ENCODE measurements at regions not wholly inside any gene's neighbourhood (a gene's known extent, or its start where the extent isn't known, plus 50 kb on each side); places are given as distances from the start of the nearest gene placed in this dataset.
A peak's percentile ranks its signal among the peaks of the same experiment; 100 is the strongest.
"Not testable (repeated sequence)": the region's sequence is repeated elsewhere in the genome, so short reads cannot be mapped to it uniquely, and the experiment has no call there.

DNA sequence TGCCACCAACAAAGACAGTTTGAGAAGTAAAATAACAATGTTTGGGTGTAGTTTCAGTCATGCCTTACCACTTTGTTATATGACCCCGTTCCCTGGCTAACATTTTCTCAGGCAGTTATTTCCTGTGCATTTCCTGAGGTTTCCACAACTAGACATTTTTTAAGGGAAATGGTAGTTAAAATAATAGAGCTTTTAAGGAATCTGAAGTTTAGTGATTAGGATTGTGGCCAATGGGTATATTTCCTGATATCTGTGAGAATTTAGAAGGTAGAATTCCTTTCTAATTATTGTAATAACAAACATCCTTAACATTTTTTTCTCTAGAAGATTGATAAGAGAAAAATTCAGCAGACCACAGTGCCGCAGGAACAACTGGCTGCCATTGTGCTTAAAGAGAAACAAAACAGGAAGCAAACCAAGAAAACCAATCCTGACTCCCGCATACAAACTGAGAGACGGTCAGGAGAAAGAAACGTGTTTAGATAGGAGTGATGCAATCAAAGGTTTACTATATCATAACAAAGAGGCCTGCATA, 193.6 kb downstream of the MBL2 start:
- H2BK15ac ChIP-seq (ENCODE audit: low read depth, poor library complexity, severe bottlenecking), result no peak overlapping the region
- no peak overlapping the region for H3K9ac ChIP-seq (ENCODE audit: low read length)
- no peak overlapping the region for H4K8ac ChIP-seq (ENCODE audit: low read length)
- DNase-seq, result peak; percentile 55
- no peak overlapping the region for H3K18ac ChIP-seq (ENCODE audit: low read depth in 1 of 2, low read length in 2 of 2)
- H3K4me2 ChIP-seq (ENCODE audit: low read length, poor library complexity, severe bottlenecking), result no peak overlapping the region
- no peak overlapping the region for H3K4ac ChIP-seq (ENCODE audit: low read depth in 1 of 2, low read length in 2 of 2)
- no peaks in the 10 kb centered on the region for H3K9me3 ChIP-seq (ENCODE audit: control insufficient read depth, low read length)
- H3K79me1 ChIP-seq (replicated peaks; ENCODE audit: low read length, poor library complexity, severe bottlenecking), result no peaks in the 10 kb centered on the region
- no peak overlapping the region for H2BK120ac ChIP-seq (ENCODE audit: low read depth, low read length)
- H3K14ac ChIP-seq (ENCODE audit: low read length in 2 of 2), result no peak overlapping the region
- no peak overlapping the region for H3K4me3 ChIP-seq (ENCODE audit: insufficient read depth in 1 of 2, low read depth in 1 of 2, low read length in 2 of 2)
- H2AFZ ChIP-seq (ENCODE audit: low read depth, low read length), result no peak overlapping the region
- H3K23ac ChIP-seq (ENCODE audit: low read length in 2 of 2), result no peak overlapping the region
- H4K91ac ChIP-seq (ENCODE audit: low read length), result no peak overlapping the region
- H2BK12ac ChIP-seq (ENCODE audit: low read length in 2 of 2), result no peak overlapping the region
- no peaks in the 10 kb centered on the region for H3K27me3 ChIP-seq (ENCODE audit: control insufficient read depth in 1 of 2, insufficient read depth in 1 of 2, low read length in 2 of 2)
- no peak overlapping the region for H2BK5ac ChIP-seq (ENCODE audit: low read depth, low read length, poor library complexity, severe bottlenecking)
- H3K36me3 ChIP-seq (ENCODE audit: control insufficient read depth in 1 of 2, insufficient read depth in 2 of 2, low read depth in 1 of 2, low read length in 2 of 2), result no peaks in the 10 kb centered on the region
- H3K4me1 ChIP-seq (ENCODE audit: control insufficient read depth, insufficient read depth, low read depth, low read length), result no peaks in the 10 kb centered on the region
- no peak overlapping the region for H2AK5ac ChIP-seq (ENCODE audit: low read length, severe bottlenecking)
- no peak overlapping the region for H3K27ac ChIP-seq (ENCODE audit: low read length, poor library complexity, severe bottlenecking)
- 17% methylated on average over 1 of the region's 5 CpGs for WGBS

DNA sequence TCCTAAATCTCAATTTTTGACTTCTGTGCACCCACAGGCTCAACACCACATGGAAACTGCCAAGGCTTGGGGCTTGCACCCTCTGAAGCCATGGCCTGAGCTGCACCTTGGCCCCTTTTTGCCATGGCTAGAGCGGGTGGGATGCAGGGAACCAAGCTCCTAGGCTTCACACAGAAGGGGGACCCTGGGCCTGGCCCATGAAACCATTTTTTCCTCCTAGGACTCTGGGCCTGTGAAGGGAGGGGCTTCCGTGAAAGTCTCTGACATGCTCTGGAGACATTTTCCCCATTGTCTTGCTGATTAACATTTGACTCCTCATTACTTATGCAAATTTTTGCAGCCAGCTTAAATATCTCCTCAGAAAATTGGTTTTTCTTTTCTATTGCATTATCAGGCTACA, 190.9 kb downstream of the MBL2 start:
- H2AK5ac ChIP-seq (ENCODE audit: low read length, severe bottlenecking); H3K4me3 ChIP-seq (ENCODE audit: insufficient read depth in 1 of 2, low read depth in 1 of 2, low read length in 2 of 2); H2BK12ac ChIP-seq (ENCODE audit: low read length in 2 of 2); H3K4ac ChIP-seq (ENCODE audit: low read depth in 1 of 2, low read length in 2 of 2); H3K18ac ChIP-seq (ENCODE audit: low read depth in 1 of 2, low read length in 2 of 2); H3K27ac ChIP-seq (ENCODE audit: low read length, poor library complexity, severe bottlenecking); H4K91ac ChIP-seq (ENCODE audit: low read length); H3K14ac ChIP-seq (ENCODE audit: low read length in 2 of 2); DNase-seq; H3K4me1 ChIP-seq (ENCODE audit: control insufficient read depth, insufficient read depth, low read depth, low read length); H3K79me1 ChIP-seq (replicated peaks; ENCODE audit: low read length, poor library complexity, severe bottlenecking); H2BK15ac ChIP-seq (ENCODE audit: low read depth, poor library complexity, severe bottlenecking); H3K27me3 ChIP-seq (ENCODE audit: control insufficient read depth in 1 of 2, insufficient read depth in 1 of 2, low read length in 2 of 2); H3K9ac ChIP-seq (ENCODE audit: low read length); H4K8ac ChIP-seq (ENCODE audit: low read length); H2AFZ ChIP-seq (ENCODE audit: low read depth, low read length); H3K4me2 ChIP-seq (ENCODE audit: low read length, poor library complexity, severe bottlenecking); H3K36me3 ChIP-seq (ENCODE audit: control insufficient read depth in 1 of 2, insufficient read depth in 2 of 2, low read depth in 1 of 2, low read length in 2 of 2); H3K23ac ChIP-seq (ENCODE audit: low read length in 2 of 2); H2BK120ac ChIP-seq (ENCODE audit: low read depth, low read length); H2BK5ac ChIP-seq (ENCODE audit: low read depth, low read length, poor library complexity, severe bottlenecking): not testable (repeated sequence)
- 83% methylated on average over 2 of the region's 2 CpGs for WGBS
- H3K9me3 ChIP-seq (ENCODE audit: control insufficient read depth, low read length), result peaks cover 14% of the 10 kb centered on the region

DNA sequence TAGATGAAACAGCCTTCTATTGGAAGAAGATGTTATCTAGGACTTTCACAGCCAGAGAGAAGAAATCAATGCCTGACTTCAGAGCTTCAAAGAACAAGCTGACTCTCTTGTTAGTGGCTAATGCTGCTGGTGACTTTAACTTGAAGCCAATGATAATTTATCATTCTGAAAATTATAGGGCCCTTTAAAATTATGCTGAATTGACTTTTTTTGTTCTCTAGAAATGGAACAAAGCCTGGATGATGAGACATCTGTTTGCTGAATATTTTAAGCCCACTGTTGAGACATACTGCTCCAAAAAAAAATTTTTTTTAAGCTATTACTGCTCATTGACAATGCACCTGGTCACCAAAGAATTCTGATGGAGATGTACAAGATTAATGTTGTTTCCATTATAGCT, 189.2 kb downstream of the MBL2 start:
- H3K9ac ChIP-seq (ENCODE audit: low read length), result no peak overlapping the region
- H3K4ac ChIP-seq (ENCODE audit: low read depth in 1 of 2, low read length in 2 of 2), result no peak overlapping the region
- H3K36me3 ChIP-seq (ENCODE audit: control insufficient read depth in 1 of 2, insufficient read depth in 2 of 2, low read depth in 1 of 2, low read length in 2 of 2), result no peaks in the 10 kb centered on the region
- H3K9me3 ChIP-seq (ENCODE audit: control insufficient read depth, low read length), result peaks cover 20% of the 10 kb centered on the region
- H2BK5ac ChIP-seq (ENCODE audit: low read depth, low read length, poor library complexity, severe bottlenecking), result no peak overlapping the region
- H2BK120ac ChIP-seq (ENCODE audit: low read depth, low read length), result no peak overlapping the region
- no peak for DNase-seq
- H3K14ac ChIP-seq (ENCODE audit: low read length in 2 of 2), result no peak overlapping the region
- H3K4me1 ChIP-seq (ENCODE audit: control insufficient read depth, insufficient read depth, low read depth, low read length), result no peaks in the 10 kb centered on the region
- no peak overlapping the region for H2BK15ac ChIP-seq (ENCODE audit: low read depth, poor library complexity, severe bottlenecking)
- no peak overlapping the region for H3K27ac ChIP-seq (ENCODE audit: low read length, poor library complexity, severe bottlenecking)
- H3K18ac ChIP-seq (ENCODE audit: low read depth in 1 of 2, low read length in 2 of 2), result no peak overlapping the region
- H3K79me1 ChIP-seq (replicated peaks; ENCODE audit: low read length, poor library complexity, severe bottlenecking), result no peaks in the 10 kb centered on the region
- no peak overlapping the region for H2AK5ac ChIP-seq (ENCODE audit: low read length, severe bottlenecking)
- no peak overlapping the region for H3K4me2 ChIP-seq (ENCODE audit: low read length, poor library complexity, severe bottlenecking)
- H4K91ac ChIP-seq (ENCODE audit: low read length), result no peak overlapping the region
- no peak overlapping the region for H2AFZ ChIP-seq (ENCODE audit: low read depth, low read length)
- H3K4me3 ChIP-seq (ENCODE audit: insufficient read depth in 1 of 2, low read depth in 1 of 2, low read length in 2 of 2), result no peak overlapping the region
- H3K27me3 ChIP-seq (ENCODE audit: control insufficient read depth in 1 of 2, insufficient read depth in 1 of 2, low read length in 2 of 2), result no peaks in the 10 kb centered on the region
- H2BK12ac ChIP-seq (ENCODE audit: low read length in 2 of 2), result no peak overlapping the region
- no peak overlapping the region for H4K8ac ChIP-seq (ENCODE audit: low read length)
- H3K23ac ChIP-seq (ENCODE audit: low read length in 2 of 2), result no peak overlapping the region

DNA sequence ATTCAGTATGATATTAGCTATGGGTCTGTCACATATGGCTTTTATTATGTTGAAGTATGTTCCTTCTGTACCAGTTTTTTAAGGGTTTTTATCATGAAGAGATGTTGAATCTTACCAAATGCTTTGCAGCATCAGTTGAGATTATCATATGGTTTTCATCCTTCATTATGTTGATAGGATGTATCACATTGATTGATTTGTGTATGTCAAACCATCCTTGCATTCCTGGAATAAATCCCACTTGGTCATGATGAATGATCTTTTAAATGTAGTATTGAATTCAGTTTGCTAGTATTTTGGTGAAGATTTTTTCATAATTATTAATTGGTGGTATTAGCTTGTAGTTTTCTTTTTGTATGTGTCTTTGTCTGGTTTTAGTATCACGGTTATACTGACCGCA, 185.9 kb downstream of the MBL2 start:
- H3K18ac ChIP-seq (ENCODE audit: low read depth in 1 of 2, low read length in 2 of 2), result no peak overlapping the region
- H3K9ac ChIP-seq (ENCODE audit: low read length), result no peak overlapping the region
- H3K27me3 ChIP-seq (ENCODE audit: control insufficient read depth in 1 of 2, insufficient read depth in 1 of 2, low read length in 2 of 2), result no peaks in the 10 kb centered on the region
- DNase-seq, result no peak
- no peak overlapping the region for H2BK120ac ChIP-seq (ENCODE audit: low read depth, low read length)
- H4K8ac ChIP-seq (ENCODE audit: low read length), result no peak overlapping the region
- no peak overlapping the region for H3K27ac ChIP-seq (ENCODE audit: low read length, poor library complexity, severe bottlenecking)
- no peak overlapping the region for H2BK5ac ChIP-seq (ENCODE audit: low read depth, low read length, poor library complexity, severe bottlenecking)
- H3K4me2 ChIP-seq (ENCODE audit: low read length, poor library complexity, severe bottlenecking), result no peak overlapping the region
- no peaks in the 10 kb centered on the region for H3K79me1 ChIP-seq (replicated peaks; ENCODE audit: low read length, poor library complexity, severe bottlenecking)
- H2BK15ac ChIP-seq (ENCODE audit: low read depth, poor library complexity, severe bottlenecking), result no peak overlapping the region
- no peak overlapping the region for H3K14ac ChIP-seq (ENCODE audit: low read length in 2 of 2)
- H4K91ac ChIP-seq (ENCODE audit: low read length), result no peak overlapping the region
- peaks cover 20% of the 10 kb centered on the region for H3K9me3 ChIP-seq (ENCODE audit: control insufficient read depth, low read length)
- H2AFZ ChIP-seq (ENCODE audit: low read depth, low read length), result no peak overlapping the region
- no peaks in the 10 kb centered on the region for H3K4me1 ChIP-seq (ENCODE audit: control insufficient read depth, insufficient read depth, low read depth, low read length)
- no peaks in the 10 kb centered on the region for H3K36me3 ChIP-seq (ENCODE audit: control insufficient read depth in 1 of 2, insufficient read depth in 2 of 2, low read depth in 1 of 2, low read length in 2 of 2)
- H3K23ac ChIP-seq (ENCODE audit: low read length in 2 of 2), result no peak overlapping the region
- no peak overlapping the region for H2BK12ac ChIP-seq (ENCODE audit: low read length in 2 of 2)
- 86% methylated on average over 1 of the region's 2 CpGs for whole genome bisulfite sequencing
- no peak overlapping the region for H3K4ac ChIP-seq (ENCODE audit: low read depth in 1 of 2, low read length in 2 of 2)
- no peak overlapping the region for H3K4me3 ChIP-seq (ENCODE audit: insufficient read depth in 1 of 2, low read depth in 1 of 2, low read length in 2 of 2)
- H2AK5ac ChIP-seq (ENCODE audit: low read length, severe bottlenecking), result no peak overlapping the region

Measured in mesenchymal stem cell (in vitro differentiated cells and primary cell).